HepG2 (cell line): ENCODE measurements at regions not wholly inside any gene's neighbourhood (a gene's known extent, or its start where the extent isn't known, plus 50 kb on each side); places are given as distances from the start of the nearest gene placed in this dataset.
A peak's percentile ranks its signal among the peaks of the same experiment; 100 is the strongest.

Experiments used
- ADNP ChIP-seq: sonication (generic); formaldehyde crosslinking; IDR thresholded peaks from 2 replicates; pipeline ENCODE4 v1.4.0; 2020; ENCODE audit warnings: missing genetic modification reagents
- BHLHE40 ChIP-seq: IDR thresholded peaks from 2 replicates; pipeline ENCODE4 v1.6.1; 2011; ENCODE audit warnings: low read length, improper control_type of control experiment
- CTCF ChIP-seq: sonication (generic); formaldehyde crosslinking; IDR thresholded peaks from 2 replicates; pipeline ENCODE4 v1.5.0; 2020; ENCODE audit warnings: mild to moderate bottlenecking, missing genetic modification reagents, moderate library complexity
- GABPB1 ChIP-seq: IDR thresholded peaks from 2 replicates; pipeline ENCODE4 v1.6.1; 2016; ENCODE audit warnings: mild to moderate bottlenecking, missing genetic modification reagents, moderate library complexity, missing compliant biosample characterization
- GRHL1 ChIP-seq: sonication (generic); formaldehyde crosslinking; conservative IDR thresholded peaks from 2 replicates; pipeline ENCODE4 v1.8.0; 2022; ENCODE audit warnings: missing genetic modification reagents
- KLF15 ChIP-seq: sonication (generic); formaldehyde crosslinking; IDR thresholded peaks from 2 replicates; pipeline ENCODE4 v1.8.1; 2023; ENCODE audit warnings: borderline replicate concordance, mild to moderate bottlenecking, inconsistent platforms, missing genetic modification reagents, mixed read lengths
- KLF6 ChIP-seq: IDR thresholded peaks from 2 replicates; pipeline ENCODE4 v1.8.0; 2016; ENCODE audit warnings: missing biosample characterization, missing genetic modification reagents
- MED8 ChIP-seq: sonication (generic); formaldehyde crosslinking; IDR thresholded peaks from 2 replicates; pipeline ENCODE4 v1.8.1; 2023; ENCODE audit warnings: mild to moderate bottlenecking, missing genetic modification reagents; ENCODE audit not compliant: insufficient replicate concordance
- NFE2L2 ChIP-seq: fragments of 150-350 bp; IDR thresholded peaks from 2 replicates; pipeline ENCODE4 v1.6.1; 2014; ENCODE audit warnings: low read length
- NPAS2 ChIP-seq: sonication (generic); formaldehyde crosslinking; IDR thresholded peaks from 2 replicates; pipeline ENCODE4 v1.8.0; 2022; ENCODE audit warnings: mild to moderate bottlenecking, missing genetic modification reagents, borderline replicate concordance
- SMAD1 ChIP-seq: sonication (generic); formaldehyde crosslinking; IDR thresholded peaks from 2 replicates; pipeline ENCODE4 v1.4.0; 2020; ENCODE audit warnings: missing genetic modification reagents, low read depth, mild to moderate bottlenecking, borderline replicate concordance
- SMARCC2 ChIP-seq: fragments of 450-650 bp; IDR thresholded peaks from 2 replicates; pipeline ENCODE4 v1.6.1; 2017; ENCODE audit warnings: antibody characterized with exemption, mild to moderate bottlenecking
- SMARCE1 ChIP-seq: fragments of 450-650 bp; IDR thresholded peaks from 2 replicates; pipeline ENCODE4 v1.6.1; 2017; ENCODE audit warnings: borderline replicate concordance
- SMC3 ChIP-seq: IDR thresholded peaks from 2 replicates; pipeline ENCODE4 v1.6.1; 2011; ENCODE audit warnings: low read length, improper control_type of control experiment
- SP140L ChIP-seq: sonication (generic); formaldehyde crosslinking; IDR thresholded peaks from 2 replicates; pipeline ENCODE4 v1.4.0; 2020; ENCODE audit warnings: missing genetic modification reagents, borderline replicate concordance
- SP2 ChIP-seq: sonication (generic); formaldehyde crosslinking; IDR thresholded peaks from 2 replicates; pipeline ENCODE4 v1.5.1; 2020; ENCODE audit warnings: mild to moderate bottlenecking, missing genetic modification reagents
- SP4 ChIP-seq: sonication (generic); formaldehyde crosslinking; IDR thresholded peaks from 2 replicates; pipeline ENCODE4 v1.8.1; 2023; ENCODE audit warnings: mild to moderate bottlenecking, missing genetic modification reagents
- STAT5B ChIP-seq: sonication (generic); formaldehyde crosslinking; IDR thresholded peaks from 2 replicates; pipeline ENCODE4 v1.4.0; 2020; ENCODE audit warnings: missing genetic modification reagents
- ZNF781 ChIP-seq: sonication (generic); formaldehyde crosslinking; IDR thresholded peaks from 2 replicates; pipeline ENCODE4 v1.5.1; 2020; ENCODE audit warnings: borderline replicate concordance, mild to moderate bottlenecking, missing genetic modification reagents; ENCODE audit errors: not compliant biosample characterization
- TF ChIP-seq, protein P1 (sequence below): sonication (generic); formaldehyde crosslinking; IDR thresholded peaks from 2 replicates; pipeline ENCODE4 v1.5.1; 2020; ENCODE audit warnings: mild to moderate bottlenecking, missing genetic modification reagents
- TF ChIP-seq, protein P2 (sequence below): IDR thresholded peaks from 2 replicates; pipeline ENCODE4 v1.6.1; 2012; ENCODE audit warnings: low read depth, low read length, improper control_type of control experiment
- TF ChIP-seq, protein P3 (sequence below): sonication (generic); formaldehyde crosslinking; conservative IDR thresholded peaks from 2 replicates; pipeline ENCODE4 v1.4.0; 2020; ENCODE audit warnings: missing genetic modification reagents

GRCh38 chr2:31694444-31694843, 113.7 kb upstream of the SRD5A2 start (continued):
- TF ChIP-seq SMARCE1 (no peak), ADNP (no peak), SP2 (CRISPR knock-in tag) (no peak), BHLHE40 (no peak), SP4 (CRISPR knock-in tag) (no peak), STAT5B (CRISPR knock-in tag) (no peak), SMARCC2 (no peak), GRHL1 (CRISPR knock-in tag) (no peak), NPAS2 (CRISPR knock-in tag) (no peak), SP140L (CRISPR knock-in tag) (no peak), MED8 (no peak), KLF6 (CRISPR knock-in tag) (no peak), SMAD1 (CRISPR knock-in tag) (no peak), KLF15 (CRISPR knock-in tag) (no peak), CTCF (CRISPR knock-in tag) (peak; percentile 66), ZNF781 (no peak), GABPB1 (no peak), SMC3 (peak; percentile 63; the same call in 1 of the 2 replicates), NFE2L2 (no peak)
- TF ChIP-seq, protein P1, sequence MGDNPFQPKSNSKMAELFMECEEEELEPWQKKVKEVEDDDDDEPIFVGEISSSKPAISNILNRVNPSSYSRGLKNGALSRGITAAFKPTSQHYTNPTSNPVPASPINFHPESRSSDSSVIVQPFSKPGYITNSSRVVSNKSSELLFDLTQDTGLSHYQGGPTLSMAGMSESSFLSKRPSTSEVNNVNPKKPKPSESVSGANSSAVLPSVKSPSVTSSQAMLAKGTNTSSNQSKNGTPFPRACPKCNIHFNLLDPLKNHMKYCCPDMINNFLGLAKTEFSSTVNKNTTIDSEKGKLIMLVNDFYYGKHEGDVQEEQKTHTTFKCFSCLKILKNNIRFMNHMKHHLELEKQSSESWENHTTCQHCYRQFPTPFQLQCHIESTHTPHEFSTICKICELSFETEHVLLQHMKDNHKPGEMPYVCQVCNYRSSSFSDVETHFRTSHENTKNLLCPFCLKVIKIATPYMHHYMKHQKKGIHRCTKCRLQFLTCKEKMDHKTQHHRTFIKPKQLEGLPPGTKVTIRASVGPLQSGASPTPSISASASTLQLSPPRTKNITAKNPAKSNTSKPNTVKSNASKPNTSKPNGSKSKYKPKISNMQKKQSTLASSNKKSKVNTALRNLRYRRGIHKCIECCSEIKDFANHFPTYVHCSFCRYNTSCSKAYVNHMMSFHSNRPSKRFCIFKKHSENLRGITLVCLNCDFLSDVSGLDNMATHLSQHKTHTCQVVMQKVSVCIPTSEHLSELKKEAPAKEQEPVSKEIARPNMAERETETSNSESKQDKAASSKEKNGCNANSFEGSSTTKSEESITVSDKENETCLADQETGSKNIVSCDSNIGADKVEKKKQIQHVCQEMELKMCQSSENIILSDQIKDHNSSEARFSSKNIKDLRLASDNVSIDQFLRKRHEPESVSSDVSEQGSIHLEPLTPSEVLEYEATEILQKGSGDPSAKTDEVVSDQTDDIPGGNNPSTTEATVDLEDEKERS (CRISPR knock-in tag) = peak; percentile 3; the same call in 1 of the 2 replicates
- TF ChIP-seq, protein P2, sequence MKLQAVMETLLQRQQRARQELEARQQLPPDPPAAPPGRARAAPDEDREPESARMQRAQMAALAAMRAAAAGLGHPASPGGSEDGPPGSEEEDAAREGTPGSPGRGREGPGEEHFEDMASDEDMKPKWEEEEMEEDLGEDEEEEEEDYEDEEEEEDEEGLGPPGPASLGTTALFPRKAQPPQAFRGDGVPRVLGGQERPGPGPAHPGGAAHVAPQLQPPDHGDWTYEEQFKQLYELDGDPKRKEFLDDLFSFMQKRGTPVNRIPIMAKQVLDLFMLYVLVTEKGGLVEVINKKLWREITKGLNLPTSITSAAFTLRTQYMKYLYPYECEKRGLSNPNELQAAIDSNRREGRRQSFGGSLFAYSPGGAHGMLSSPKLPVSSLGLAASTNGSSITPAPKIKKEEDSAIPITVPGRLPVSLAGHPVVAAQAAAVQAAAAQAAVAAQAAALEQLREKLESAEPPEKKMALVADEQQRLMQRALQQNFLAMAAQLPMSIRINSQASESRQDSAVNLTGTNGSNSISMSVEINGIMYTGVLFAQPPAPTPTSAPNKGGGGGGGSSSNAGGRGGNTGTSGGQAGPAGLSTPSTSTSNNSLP = no peak
- TF ChIP-seq, protein P3, sequence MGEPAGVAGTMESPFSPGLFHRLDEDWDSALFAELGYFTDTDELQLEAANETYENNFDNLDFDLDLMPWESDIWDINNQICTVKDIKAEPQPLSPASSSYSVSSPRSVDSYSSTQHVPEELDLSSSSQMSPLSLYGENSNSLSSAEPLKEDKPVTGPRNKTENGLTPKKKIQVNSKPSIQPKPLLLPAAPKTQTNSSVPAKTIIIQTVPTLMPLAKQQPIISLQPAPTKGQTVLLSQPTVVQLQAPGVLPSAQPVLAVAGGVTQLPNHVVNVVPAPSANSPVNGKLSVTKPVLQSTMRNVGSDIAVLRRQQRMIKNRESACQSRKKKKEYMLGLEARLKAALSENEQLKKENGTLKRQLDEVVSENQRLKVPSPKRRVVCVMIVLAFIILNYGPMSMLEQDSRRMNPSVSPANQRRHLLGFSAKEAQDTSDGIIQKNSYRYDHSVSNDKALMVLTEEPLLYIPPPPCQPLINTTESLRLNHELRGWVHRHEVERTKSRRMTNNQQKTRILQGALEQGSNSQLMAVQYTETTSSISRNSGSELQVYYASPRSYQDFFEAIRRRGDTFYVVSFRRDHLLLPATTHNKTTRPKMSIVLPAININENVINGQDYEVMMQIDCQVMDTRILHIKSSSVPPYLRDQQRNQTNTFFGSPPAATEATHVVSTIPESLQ (CRISPR knock-in tag) = no peak
